GM18868 (cell line): ENCODE measurements at regions not wholly inside any gene's neighbourhood (a gene's known extent, or its start where the extent isn't known, plus 50 kb on each side); places are given as distances from the start of the nearest gene placed in this dataset.

Experiments used
- ATAC-seq: cut with Tn5 transposase; IDR thresholded peaks from one replicate; pipeline ENCODE4 v1.9.1; 2021; ENCODE audit warnings: mild to moderate bottlenecking, moderate library complexity; ENCODE audit not compliant: unreplicated experiment

- no peak for ATAC-seq
Measured at GRCh38 chrX:98516120-98516519, 1632.4 kb downstream of the RPA4 start.

GRCh38 chrX:98523026-98523425 is 1639.3 kb downstream of the RPA4 start:
- no peak for ATAC-seq

GRCh38 chrX:98523521-98523920 is 1639.8 kb downstream of the RPA4 start:
- ATAC-seq: no peak

- ATAC-seq: no peak
Measured at GRCh38 chrX:98548519-98548918, 1664.8 kb downstream of the RPA4 start.

- no peak for ATAC-seq
Measured at GRCh38 chrX:98568795-98569194, 1685.1 kb downstream of the RPA4 start.

GRCh38 chrX:98605941-98606340 is 1722.2 kb downstream of the RPA4 start:
- ATAC-seq: no peak

GRCh38 chrX:98607739-98608138 is 1724.0 kb downstream of the RPA4 start:
- no peak for ATAC-seq

GRCh38 chrX:98627645-98628044 is 1743.9 kb downstream of the RPA4 start:
- ATAC-seq: no peak

- no peak for ATAC-seq
Measured at GRCh38 chrX:98637451-98637850, 1753.7 kb downstream of the RPA4 start.

- ATAC-seq: no peak
Measured at GRCh38 chrX:98646351-98646750, 1762.6 kb downstream of the RPA4 start.

- ATAC-seq: no peak
Measured at GRCh38 chrX:98654565-98654964, 1755.5 kb downstream of the PCDH19 start.
